ENCODE measurements at regions not wholly inside any gene's neighbourhood (a gene's known extent, or its start where the extent isn't known, plus 50 kb on each side); places are given as distances from the start of the nearest gene placed in this dataset.
"Not testable (repeated sequence)": the region's sequence is repeated elsewhere in the genome, so short reads cannot be mapped to it uniquely, and the experiment has no call there.

GRCh38 chr9:39018107-39018506 is 269.9 kb downstream of the CNTNAP3 start:
- not testable (repeated sequence) for H3K27me3 Mint-ChIP-seq; H3K4me3 Mint-ChIP-seq; H3K9me3 Mint-ChIP-seq; H3K27ac Mint-ChIP-seq; H3K36me3 Mint-ChIP-seq (ENCODE audit: low read depth); ATAC-seq (replicated peaks); H3K4me1 Mint-ChIP-seq

DNA sequence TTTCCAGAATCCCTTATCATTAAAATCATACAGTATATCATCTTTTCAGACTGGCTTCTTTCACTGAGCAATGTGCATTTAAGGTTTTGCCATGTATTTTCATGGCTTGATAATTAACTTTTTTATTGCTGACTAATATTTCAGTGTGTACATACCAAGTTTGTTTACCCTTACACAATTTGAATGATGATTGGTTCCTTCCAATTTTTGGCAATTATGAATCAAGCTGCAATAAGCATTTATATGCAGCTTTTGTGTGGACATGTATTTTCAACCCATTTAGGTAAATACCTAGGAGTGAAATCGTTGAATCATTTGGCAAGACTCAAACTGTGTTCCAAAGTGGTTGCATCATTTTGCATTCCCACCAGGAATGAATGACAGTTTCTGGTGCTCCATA is 272.8 kb downstream of the CNTNAP3 start:
- H3K4me1 Mint-ChIP-seq; H3K27ac Mint-ChIP-seq; H3K27me3 Mint-ChIP-seq; H3K9me3 Mint-ChIP-seq; H3K4me3 Mint-ChIP-seq; ATAC-seq (replicated peaks); H3K36me3 Mint-ChIP-seq (ENCODE audit: low read depth): not testable (repeated sequence)

DNA sequence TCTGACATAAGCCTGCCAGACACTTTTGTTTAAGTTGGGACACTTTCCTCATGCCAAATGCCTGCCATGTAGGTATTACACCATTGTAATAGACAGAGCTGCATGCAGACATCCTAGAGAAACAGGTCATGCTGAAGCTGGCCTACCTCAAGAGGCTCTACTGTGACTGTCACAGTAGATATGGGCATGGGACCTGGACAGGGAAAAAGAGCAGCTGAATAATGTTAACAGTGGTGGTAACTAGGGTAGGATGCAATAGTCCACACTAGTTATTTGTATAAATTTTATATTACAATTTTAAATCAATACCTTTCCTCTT is 273.2 kb downstream of the CNTNAP3 start:
- not testable (repeated sequence) for H3K4me3 Mint-ChIP-seq; H3K27me3 Mint-ChIP-seq; H3K4me1 Mint-ChIP-seq; H3K36me3 Mint-ChIP-seq (ENCODE audit: low read depth); H3K9me3 Mint-ChIP-seq; H3K27ac Mint-ChIP-seq
- peak; percentile 28 for ATAC-seq (replicated peaks)

GRCh38 chr9:39014096-39014804 is 273.7 kb downstream of the CNTNAP3 start:
- not testable (repeated sequence) for H3K27ac Mint-ChIP-seq; H3K36me3 Mint-ChIP-seq (ENCODE audit: low read depth)

DNA sequence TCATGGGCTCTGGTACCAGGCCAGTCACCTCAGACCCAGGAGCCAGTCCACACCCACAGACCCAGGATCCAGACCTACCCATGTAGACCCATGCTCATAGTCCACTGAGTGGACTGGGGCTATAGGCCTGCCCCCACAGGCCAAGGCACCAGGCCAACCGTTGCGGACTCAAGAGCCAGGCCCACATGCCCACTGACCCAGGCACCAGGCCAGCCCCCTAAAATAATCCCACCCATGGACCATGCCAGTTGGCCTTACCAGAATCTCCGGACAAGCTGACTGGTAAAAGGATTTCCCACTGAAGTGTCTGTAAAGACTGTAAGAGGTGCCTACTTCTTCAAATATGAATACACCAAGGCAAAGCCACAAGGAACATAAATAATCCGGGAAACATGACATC is 278.2 kb downstream of the CNTNAP3 start:
- ATAC-seq (replicated peaks); H3K27ac Mint-ChIP-seq: not testable (repeated sequence)

More at GRCh38 chr9:39014096-39014804, 273.7 kb downstream of the CNTNAP3 start:
- H3K4me3 Mint-ChIP-seq, H3K4me1 Mint-ChIP-seq, H3K9me3 Mint-ChIP-seq, H3K27me3 Mint-ChIP-seq: not testable (repeated sequence)
- ATAC-seq (replicated peaks), result peak; percentile 34

DNA sequence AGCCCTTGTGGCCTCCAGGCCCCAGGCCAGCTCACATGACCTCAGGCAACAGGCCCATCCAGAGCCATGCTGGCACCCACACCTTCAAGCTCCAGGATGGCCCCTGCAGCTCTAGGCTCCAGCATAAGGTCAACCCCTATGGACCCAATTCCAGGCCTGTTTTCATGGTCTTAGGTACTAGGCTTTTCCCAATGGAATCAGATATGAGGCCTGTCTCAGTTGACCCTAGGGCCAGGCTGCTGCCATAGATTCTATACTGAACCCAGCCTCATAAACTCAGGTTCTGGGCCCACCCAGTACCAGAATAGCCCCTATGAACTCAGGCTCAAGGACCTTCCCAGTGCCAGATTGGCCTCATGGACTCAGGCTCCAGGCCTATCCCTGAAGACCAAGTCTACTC is 278.6 kb downstream of the CNTNAP3 start:
- not testable (repeated sequence) for H3K27ac Mint-ChIP-seq; H3K27me3 Mint-ChIP-seq; H3K4me1 Mint-ChIP-seq; H3K4me3 Mint-ChIP-seq; H3K9me3 Mint-ChIP-seq; ATAC-seq (replicated peaks); H3K36me3 Mint-ChIP-seq (ENCODE audit: low read depth)

More for the DNA sequence above, 278.2 kb downstream of the CNTNAP3 start:
- not testable (repeated sequence) for H3K4me1 Mint-ChIP-seq; H3K36me3 Mint-ChIP-seq (ENCODE audit: low read depth); H3K27me3 Mint-ChIP-seq; H3K9me3 Mint-ChIP-seq; H3K4me3 Mint-ChIP-seq

- H3K9me3 Mint-ChIP-seq; H3K4me1 Mint-ChIP-seq; ATAC-seq (replicated peaks); H3K4me3 Mint-ChIP-seq; H3K36me3 Mint-ChIP-seq (ENCODE audit: low read depth); H3K27ac Mint-ChIP-seq; H3K27me3 Mint-ChIP-seq: not testable (repeated sequence)
These were observed 279.1 kb downstream of the CNTNAP3 start for GRCh38 chr9:39008907-39009306.

GRCh38 chr9:39005736-39006135 is 282.2 kb downstream of the CNTNAP3 start:
- H3K27me3 Mint-ChIP-seq; H3K9me3 Mint-ChIP-seq; H3K27ac Mint-ChIP-seq; H3K4me1 Mint-ChIP-seq; H3K36me3 Mint-ChIP-seq (ENCODE audit: low read depth); H3K4me3 Mint-ChIP-seq; ATAC-seq (replicated peaks): not testable (repeated sequence)

DNA sequence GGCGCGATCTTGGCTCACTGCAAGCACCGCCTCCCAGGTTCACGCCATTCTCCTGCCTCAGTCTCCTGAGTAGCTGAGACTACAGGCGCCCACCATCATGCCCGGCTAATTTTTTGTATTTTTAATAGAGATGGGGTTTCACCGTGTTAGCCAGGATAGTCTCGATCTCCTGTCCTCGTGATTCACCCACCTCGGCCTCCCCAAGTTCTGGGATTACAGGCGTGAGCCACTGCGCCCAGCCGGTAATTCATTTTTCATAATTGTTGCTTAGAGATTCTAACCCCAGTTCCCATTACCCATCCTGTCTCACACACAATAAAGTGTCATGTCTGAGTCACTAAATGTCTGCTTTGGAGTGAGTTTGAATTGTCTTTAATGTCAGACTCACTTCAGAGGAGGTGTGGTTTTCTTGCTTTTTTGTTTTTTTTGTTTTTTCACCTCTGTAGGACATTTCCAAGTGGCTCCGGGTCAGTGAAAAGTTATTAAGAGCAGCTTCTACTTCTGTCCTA is 281.2 kb upstream of the FAM240B start:
- not testable (repeated sequence) for ATAC-seq (replicated peaks); H3K4me3 Mint-ChIP-seq; H3K27ac Mint-ChIP-seq; H3K36me3 Mint-ChIP-seq (ENCODE audit: low read depth); H3K9me3 Mint-ChIP-seq; H3K4me1 Mint-ChIP-seq; H3K27me3 Mint-ChIP-seq

DNA sequence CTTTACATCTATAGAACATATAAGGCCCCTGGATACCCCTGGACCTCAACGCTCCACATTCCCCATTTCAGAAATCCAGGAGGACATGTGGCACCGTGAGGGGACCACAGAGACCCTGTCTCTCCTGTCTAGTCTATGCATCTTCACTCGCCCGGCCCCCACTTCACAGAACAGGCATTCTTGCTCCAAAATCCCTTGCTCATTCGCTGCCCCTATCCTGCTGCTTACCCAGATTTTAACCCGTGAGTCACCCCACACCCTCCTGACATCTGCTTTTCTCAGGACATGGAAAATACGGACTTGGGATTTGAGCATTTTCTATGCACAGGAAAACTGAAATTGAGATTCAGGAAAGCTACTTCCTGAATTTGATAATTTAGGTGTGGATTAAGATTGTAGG is 279.3 kb upstream of the FAM240B start:
- H3K27ac Mint-ChIP-seq; H3K4me3 Mint-ChIP-seq; H3K27me3 Mint-ChIP-seq; H3K9me3 Mint-ChIP-seq; H3K36me3 Mint-ChIP-seq (ENCODE audit: low read depth); H3K4me1 Mint-ChIP-seq; ATAC-seq (replicated peaks): not testable (repeated sequence)

GRCh38 chr9:38993690-38994089 is 273.8 kb upstream of the FAM240B start:
- H3K4me1 Mint-ChIP-seq; ATAC-seq (replicated peaks); H3K27ac Mint-ChIP-seq; H3K4me3 Mint-ChIP-seq; H3K27me3 Mint-ChIP-seq; H3K36me3 Mint-ChIP-seq (ENCODE audit: low read depth); H3K9me3 Mint-ChIP-seq: not testable (repeated sequence)

DNA sequence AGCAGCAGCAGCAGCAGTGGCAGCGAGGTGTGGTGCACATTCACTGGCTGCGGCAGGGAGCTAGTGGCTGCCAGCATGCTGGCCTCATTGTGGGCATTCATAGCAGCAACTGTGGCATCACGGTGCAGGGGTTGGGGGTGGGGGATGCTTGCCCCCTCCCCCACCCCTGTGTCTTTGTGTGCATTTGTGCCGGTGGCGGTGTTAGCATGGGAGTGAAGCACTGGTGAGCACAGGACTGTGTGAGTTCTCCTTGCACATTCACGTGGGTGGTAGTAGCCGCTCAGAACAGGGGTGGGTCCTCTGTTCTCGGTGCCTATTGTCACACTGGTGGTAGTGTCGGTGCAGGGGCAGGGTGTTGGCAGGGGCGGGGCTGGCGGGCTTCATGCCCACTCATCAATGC is 273.2 kb upstream of the FAM240B start:
- H3K36me3 Mint-ChIP-seq (ENCODE audit: low read depth); H3K4me3 Mint-ChIP-seq; H3K9me3 Mint-ChIP-seq; H3K4me1 Mint-ChIP-seq; H3K27ac Mint-ChIP-seq; H3K27me3 Mint-ChIP-seq: not testable (repeated sequence)
- peak; percentile 19 for ATAC-seq (replicated peaks)

GRCh38 chr9:38978734-38979133 is 258.8 kb upstream of the FAM240B start:
- not testable (repeated sequence) for H3K27me3 Mint-ChIP-seq

GRCh38 chr9:38969480-38969879 is 249.5 kb upstream of the FAM240B start:
- ATAC-seq (replicated peaks); H3K4me3 Mint-ChIP-seq; H3K27ac Mint-ChIP-seq; H3K4me1 Mint-ChIP-seq; H3K9me3 Mint-ChIP-seq; H3K36me3 Mint-ChIP-seq (ENCODE audit: low read depth); H3K27me3 Mint-ChIP-seq: not testable (repeated sequence)

More at GRCh38 chr9:38978734-38979133, 258.8 kb upstream of the FAM240B start:
- H3K4me3 Mint-ChIP-seq; H3K27ac Mint-ChIP-seq; H3K9me3 Mint-ChIP-seq; H3K4me1 Mint-ChIP-seq; ATAC-seq (replicated peaks); H3K36me3 Mint-ChIP-seq (ENCODE audit: low read depth): not testable (repeated sequence)

DNA sequence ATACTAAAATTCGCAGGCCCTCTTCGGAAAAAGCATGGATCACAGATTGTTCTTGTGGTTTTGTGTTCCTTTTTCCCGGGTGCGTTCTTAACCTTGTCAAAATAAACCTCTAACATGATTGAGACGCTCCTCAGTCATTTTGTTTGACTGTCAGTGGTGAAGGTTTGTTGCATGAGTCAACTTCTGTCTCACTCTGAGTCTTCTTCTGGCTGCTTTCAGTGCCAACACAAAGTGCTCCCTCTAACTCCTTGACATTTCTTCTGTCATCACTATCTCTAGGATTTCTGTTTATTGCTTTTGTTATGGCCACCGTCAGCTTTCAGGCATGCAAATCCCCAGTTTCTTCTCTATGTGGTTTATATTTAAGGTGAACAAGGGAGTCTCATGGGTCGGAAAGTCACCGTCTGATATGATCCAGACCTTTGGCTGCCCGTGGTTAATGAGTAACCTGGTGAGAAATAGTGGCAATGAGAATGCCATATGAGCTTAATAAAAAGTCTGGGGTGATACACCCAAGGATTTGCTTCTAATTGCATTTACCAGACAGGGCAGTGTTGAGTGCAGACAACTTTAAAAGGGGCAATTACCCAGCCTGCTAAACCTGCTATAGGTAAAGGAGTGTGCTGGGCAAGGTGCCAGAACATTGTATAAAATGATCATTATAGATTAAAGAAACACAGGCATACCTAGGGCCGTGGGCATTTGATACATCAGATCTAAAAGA is 248.9 kb upstream of the FAM240B start:
- not testable (repeated sequence) for H3K4me3 Mint-ChIP-seq; H3K27ac Mint-ChIP-seq; H3K36me3 Mint-ChIP-seq (ENCODE audit: low read depth); H3K4me1 Mint-ChIP-seq; H3K9me3 Mint-ChIP-seq; H3K27me3 Mint-ChIP-seq
- peak; percentile 43 for ATAC-seq (replicated peaks)
